ENCODE measurements at regions not wholly inside any gene's neighbourhood (a gene's known extent, or its start where the extent isn't known, plus 50 kb on each side); places are given as distances from the start of the nearest gene placed in this dataset.

- no peak for DNase-seq
These were observed 58.4 kb downstream of the ARL4C start for GRCh38 chr2:234438305-234438977.

- DNase-seq = no peak
These were observed 59.1 kb downstream of the ARL4C start for GRCh38 chr2:234437642-234438304.

DNA sequence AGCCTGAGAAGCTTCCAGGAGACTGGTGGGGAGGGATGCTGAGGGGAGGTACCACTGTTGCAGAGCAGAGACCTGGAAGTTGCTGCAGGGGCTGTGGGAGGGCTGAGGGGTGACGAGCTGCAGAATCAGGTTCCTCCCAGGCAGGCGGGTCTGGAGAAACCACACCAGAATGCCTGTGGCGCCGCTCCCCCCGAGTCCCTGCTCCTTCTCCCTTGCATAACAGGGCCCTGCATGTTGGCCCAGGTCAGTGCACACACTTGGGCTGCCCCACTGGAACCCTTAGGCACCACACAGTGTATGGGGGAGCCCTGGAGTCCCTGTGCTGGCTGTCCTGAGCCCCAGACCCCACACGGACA lies 60.4 kb downstream of the ARL4C start:
- DNase-seq = no peak

DNA sequence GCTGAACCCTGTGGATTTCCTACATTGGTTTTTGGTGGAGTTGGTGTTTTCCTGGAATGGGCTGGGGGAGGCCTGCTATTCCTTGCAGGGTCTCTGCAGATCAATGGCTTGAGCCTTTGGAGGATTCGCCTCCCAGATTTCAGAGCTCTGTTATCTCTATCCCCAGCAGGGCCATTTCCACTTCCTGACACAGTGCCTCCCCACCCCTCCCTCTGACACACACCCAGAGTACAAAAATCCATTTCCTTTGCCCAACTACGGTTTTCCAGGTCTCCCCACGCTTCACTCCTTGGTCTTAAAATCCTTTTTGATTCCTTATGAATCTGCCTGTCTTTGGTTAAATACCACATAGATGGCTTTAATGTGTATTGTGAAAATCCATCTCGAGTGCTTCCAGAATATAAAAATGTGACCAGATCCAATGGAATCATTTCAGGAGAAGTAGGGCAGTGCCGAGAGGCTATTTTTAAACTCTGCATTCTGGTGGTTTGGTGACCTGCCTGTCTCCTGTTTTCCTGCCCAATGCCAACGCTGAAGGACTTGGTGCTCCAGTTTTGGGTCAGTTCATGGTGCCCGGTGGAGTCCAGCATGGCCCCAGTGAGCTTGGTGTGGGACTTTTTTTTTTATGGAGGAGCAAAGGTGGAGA lies 60.9 kb downstream of the ARL4C start:
- DNase-seq = no peak

DNA sequence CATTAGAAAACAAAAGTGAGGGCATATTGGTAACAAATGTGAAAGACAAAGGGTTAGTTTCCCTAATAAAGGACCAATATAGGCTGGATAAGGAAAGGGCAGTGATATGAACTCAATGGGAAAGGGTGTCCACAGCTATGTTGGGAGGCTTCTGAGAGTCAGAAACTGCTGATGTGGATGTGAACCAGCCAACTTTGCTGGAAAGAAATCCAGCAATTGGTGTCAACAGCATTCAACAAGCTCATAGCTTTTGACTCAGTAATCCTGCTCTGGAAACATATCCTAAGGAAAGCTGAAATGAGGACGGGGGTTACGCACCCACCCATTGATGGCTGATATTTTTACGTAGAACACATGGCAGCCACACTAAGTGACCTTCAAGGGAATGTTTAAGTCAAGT lies 63.7 kb downstream of the ARL4C start:
- DNase-seq = no peak

- no peak for DNase-seq
These were observed 66.0 kb downstream of the ARL4C start for GRCh38 chr2:234430871-234431270.

GRCh38 chr2:234429265-234429664 lies 67.6 kb downstream of the ARL4C start:
- no peak for DNase-seq

- no peak for DNase-seq
These were observed 69.5 kb downstream of the ARL4C start for GRCh38 chr2:234427081-234428061.

GRCh38 chr2:234426616-234427015 lies 70.3 kb downstream of the ARL4C start:
- DNase-seq = no peak

DNA sequence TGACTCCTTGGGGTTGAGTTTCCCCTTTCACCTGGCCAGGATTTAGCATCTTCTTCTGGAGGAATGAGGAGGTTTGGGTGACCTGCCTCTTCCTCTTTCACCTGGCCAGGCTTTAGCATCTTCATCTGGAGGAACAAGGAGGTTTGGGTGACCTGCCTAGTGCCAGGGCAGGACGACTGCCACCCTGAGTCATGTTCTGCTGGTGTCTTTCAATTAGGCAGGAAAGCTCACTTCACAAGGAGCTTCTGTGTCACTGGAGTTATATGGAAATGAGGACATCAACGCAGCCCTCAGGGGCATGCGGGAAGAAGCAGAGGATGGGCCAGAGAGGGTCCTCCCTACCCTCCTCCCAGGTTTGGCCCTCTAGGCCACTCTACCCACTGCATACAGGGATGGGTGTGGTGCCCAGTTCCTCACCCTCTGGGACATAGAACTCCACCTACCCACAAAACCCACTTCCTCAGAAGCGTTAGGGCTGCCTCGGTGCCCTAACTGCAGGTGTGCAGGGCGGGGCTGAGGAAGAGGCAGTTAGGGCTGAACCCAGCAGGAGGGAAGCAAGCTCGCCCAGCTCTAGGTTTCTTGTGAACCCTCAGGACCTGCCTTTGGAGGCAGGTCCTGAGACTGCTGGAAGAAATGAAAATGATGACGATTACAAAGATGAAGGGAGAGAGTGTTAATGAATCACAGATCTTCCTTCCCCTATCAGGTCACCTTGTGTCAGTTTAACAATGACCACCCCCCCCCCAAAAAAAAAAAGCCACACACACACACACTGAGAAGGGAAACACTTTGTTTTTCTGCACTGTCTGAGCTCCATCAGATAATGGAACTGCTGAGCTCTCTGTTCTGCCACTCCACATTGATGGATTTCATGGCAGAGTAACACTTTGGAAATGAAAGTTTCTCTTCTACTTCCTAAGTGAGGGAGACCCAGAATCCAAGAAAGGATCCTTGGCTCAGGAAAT lies 71.0 kb downstream of the ARL4C start:
- DNase-seq = no peak

DNA sequence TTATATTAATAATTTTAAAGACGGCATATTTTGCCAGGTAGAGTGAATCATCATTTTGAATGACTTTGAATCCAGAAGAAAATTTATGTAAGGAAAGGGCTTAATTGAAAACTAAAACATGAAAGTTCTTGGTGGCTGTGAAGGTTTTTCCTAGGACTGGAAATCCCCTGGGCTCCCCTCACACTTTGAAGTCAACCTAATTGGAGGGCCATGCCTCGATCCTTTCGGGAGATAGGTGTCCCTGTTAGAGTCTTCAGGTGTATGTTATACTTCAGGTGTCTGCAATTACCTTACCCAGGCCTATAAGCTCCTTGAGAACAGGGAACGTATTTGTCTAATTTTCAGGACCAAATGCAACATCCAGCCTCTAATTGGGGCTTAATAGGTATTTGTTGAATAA lies 73.0 kb downstream of the ARL4C start:
- no peak for DNase-seq

GRCh38 chr2:234422981-234423431 lies 73.9 kb downstream of the ARL4C start:
- DNase-seq = no peak

DNA sequence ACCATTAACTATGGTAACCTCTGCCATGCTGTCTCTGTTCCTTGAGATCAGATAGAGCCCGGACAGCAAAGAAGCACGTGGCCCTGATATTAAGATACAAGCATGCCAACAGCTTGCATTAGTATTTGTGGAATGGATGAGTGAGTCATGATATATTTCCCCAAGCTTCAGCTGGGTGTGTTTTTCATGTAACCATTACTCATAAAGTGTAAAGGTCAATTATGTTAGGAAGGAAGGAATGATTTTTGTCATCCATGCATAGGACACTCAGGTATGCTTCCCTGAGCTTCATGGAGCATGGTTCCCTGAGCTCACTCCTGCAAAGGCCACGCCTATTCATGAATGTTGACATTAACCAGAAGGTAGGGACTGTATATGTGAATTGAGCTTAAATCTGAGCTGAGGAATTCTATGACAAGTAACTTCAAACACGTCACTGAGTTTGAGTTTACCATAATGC lies 74.6 kb downstream of the ARL4C start:
- DNase-seq = no peak

- DNase-seq = no peak
These were observed 76.5 kb downstream of the ARL4C start for GRCh38 chr2:234420408-234420807.

GRCh38 chr2:234419726-234420125 lies 77.2 kb downstream of the ARL4C start:
- DNase-seq = no peak

- no peak for DNase-seq
These were observed 81.2 kb downstream of the ARL4C start for GRCh38 chr2:234415706-234416105.

DNA sequence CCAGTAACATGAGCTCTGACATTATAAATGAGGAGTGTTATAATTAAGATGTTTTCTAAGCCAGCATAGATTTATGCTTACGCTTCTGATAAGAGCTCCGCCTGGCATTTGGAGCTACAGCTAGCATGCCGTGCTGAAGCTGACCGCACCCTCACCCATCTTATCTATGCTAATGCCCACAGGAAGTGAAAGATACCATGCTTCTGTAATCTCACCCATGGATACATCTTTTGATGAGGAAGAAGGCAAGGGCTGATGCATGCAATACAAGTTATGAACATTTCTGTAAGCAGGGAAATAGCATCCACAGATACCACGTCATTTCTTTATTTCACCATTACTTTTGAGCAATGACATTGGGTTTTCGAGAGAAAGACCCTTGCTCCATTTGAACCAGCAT lies 82.3 kb downstream of the ARL4C start:
- DNase-seq = no peak

DNA sequence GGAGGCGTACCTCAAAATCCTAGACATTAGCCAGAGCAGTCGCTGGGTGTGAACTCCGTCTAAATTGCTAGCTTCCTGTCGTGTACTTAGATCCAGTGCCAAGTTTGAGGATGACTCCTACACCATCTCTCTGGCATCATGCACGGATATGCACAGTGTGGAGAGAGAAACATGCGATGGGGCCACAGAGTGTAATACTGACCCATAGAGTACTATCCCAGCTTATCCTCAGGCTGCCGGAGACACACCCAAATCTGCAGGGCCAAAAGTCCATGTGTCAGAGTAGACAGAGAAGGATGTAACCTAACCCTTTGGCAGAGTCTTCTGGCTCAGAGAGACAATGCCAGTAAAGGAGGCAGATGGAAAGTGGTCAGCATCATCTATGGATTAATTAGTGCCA lies 84.2 kb downstream of the ARL4C start:
- no peak for DNase-seq

- no peak for DNase-seq
These were observed 85.1 kb downstream of the ARL4C start for GRCh38 chr2:234411793-234412192.

GRCh38 chr2:234410526-234410925 lies 86.4 kb downstream of the ARL4C start:
- no peak for DNase-seq

DNA sequence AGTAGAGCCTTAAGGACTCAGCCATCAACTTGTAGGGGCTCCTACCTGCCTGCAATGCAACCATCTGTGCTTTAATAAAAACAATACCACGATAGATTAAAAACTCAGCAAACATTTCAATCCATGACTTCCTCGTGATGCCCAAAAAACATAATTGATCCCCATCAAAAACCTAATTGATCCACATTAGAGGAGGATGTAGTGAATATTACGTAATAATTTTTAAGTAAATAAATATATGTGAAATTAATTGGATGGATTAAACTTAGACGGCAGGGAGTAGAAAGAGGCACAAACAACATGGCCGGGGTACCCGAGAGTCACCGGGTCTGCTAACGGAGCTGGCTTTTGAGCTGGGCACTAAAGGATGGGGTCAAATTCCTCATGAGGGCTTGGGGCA lies 87.3 kb downstream of the ARL4C start:
- no peak for DNase-seq
